ENCODE measurements at regions not wholly inside any gene's neighbourhood (a gene's known extent, or its start where the extent isn't known, plus 50 kb on each side); places are given as distances from the start of the nearest gene placed in this dataset.

- TF ChIP-seq AHDC1 (CRISPR knock-in tag; IDR thresholded peaks at IDR 0.05; ENCODE audit: borderline replicate concordance): peak; percentile 59; the same call in 1 of the 2 replicates
- 0 out of 2 replicates have a peak, but pooled peaks have one; percentile 18 for TF ChIP-seq GATAD1 (CRISPR knock-in tag; IDR thresholded peaks at IDR 0.05)
- no peak for TF ChIP-seq SP5 (CRISPR knock-in tag; IDR thresholded peaks at IDR 0.05; ENCODE audit: borderline replicate concordance, low read depth)
- no peak for TF ChIP-seq ZSCAN21 (CRISPR knock-in tag; IDR thresholded peaks at IDR 0.05; ENCODE audit: borderline replicate concordance)
- no peak for TF ChIP-seq ZBTB7B (CRISPR knock-in tag; IDR thresholded peaks at IDR 0.05)
- TF ChIP-seq JDP2 (CRISPR knock-in tag; IDR thresholded peaks at IDR 0.05; ENCODE audit: borderline replicate concordance): no peak
- TF ChIP-seq ZNF124 (CRISPR knock-in tag; IDR thresholded peaks at IDR 0.05): no peak
- TF ChIP-seq POLR2AphosphoS2 (IDR thresholded peaks at IDR 0.05; ENCODE audit: low read depth, low read length): no peak
- no peak for TF ChIP-seq IKZF5 (CRISPR knock-in tag; IDR thresholded peaks at IDR 0.05)
- TF ChIP-seq ZNF317 (CRISPR knock-in tag; IDR thresholded peaks at IDR 0.05): no peak
- TF ChIP-seq IKZF4 (CRISPR knock-in tag; IDR thresholded peaks at IDR 0.05; ENCODE audit: borderline replicate concordance, low read depth, not compliant biosample characterization): no peak
- peak; percentile 83 for TF ChIP-seq ZNF281 (CRISPR knock-in tag; IDR thresholded peaks at IDR 0.05; ENCODE audit: borderline replicate concordance)
- TF ChIP-seq IRF2 (CRISPR knock-in tag; IDR thresholded peaks at IDR 0.05): no peak
- 0 out of 2 replicates have a peak, but pooled peaks have one; percentile 38 for TF ChIP-seq ATF2 (CRISPR knock-in tag; IDR thresholded peaks at IDR 0.05)
- no peak for TF ChIP-seq SNAPC2 (CRISPR knock-in tag; IDR thresholded peaks at IDR 0.05)
- TF ChIP-seq SALL2 (CRISPR knock-in tag; IDR thresholded peaks at IDR 0.05): no peak
- no peak for TF ChIP-seq FIP1L1 (IDR thresholded peaks at IDR 0.05; ENCODE audit: borderline replicate concordance, insufficient read depth, low read depth, low read length)
- no peak for TF ChIP-seq MTF1 (CRISPR knock-in tag; IDR thresholded peaks at IDR 0.05)
- no peak for TF ChIP-seq KLF6 (CRISPR knock-in tag; IDR thresholded peaks at IDR 0.05)
These were observed 261.1 kb upstream of the RNF32 start (continued) for GRCh38 chr7:156379324-156380070.

Measured in HepG2 (cell line).